GM21423 (cell line): ENCODE measurements at regions not wholly inside any gene's neighbourhood (a gene's known extent, or its start where the extent isn't known, plus 50 kb on each side); places are given as distances from the start of the nearest gene placed in this dataset.
"Not testable (repeated sequence)": the region's sequence is repeated elsewhere in the genome, so short reads cannot be mapped to it uniquely, and the experiment has no call there.

Experiments used
- ATAC-seq: cut with Tn5 transposase; IDR thresholded peaks from one replicate; pipeline ENCODE4 v1.9.1; 2021; ENCODE audit warnings: mild to moderate bottlenecking, moderate library complexity; ENCODE audit not compliant: unreplicated experiment

DNA sequence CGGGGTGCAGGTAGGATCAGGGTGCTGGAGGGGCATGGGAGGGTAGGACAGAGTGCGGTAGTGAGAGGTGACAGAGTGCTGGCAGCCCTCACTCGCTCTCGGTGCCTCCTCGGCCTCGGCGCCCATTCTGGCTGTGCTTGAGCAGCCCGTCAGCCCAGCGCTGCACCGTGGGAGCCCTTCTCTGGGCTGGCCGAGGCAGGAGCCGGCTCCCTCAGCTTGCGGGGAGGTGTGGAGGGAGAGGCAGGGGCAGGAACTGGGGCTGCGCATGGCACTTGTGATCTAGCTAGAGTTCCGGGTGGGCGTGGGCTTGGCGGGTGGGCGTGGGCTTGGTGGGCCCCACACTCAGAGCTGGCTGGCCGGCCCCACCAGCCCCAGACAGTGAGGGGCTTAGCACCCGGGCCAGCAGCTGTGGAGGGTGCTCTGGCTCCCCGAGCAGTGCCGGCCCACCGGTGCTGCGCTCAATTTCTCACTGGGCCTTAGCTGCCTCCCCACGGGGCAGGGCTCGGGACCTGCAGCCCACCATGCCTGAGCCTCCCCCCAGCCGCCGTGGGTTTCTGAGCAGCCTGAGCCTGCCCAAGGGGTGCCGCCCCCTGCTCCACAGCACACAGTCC, 112.8 kb upstream of the DUSP22 start:
- ATAC-seq, result no peak

DNA sequence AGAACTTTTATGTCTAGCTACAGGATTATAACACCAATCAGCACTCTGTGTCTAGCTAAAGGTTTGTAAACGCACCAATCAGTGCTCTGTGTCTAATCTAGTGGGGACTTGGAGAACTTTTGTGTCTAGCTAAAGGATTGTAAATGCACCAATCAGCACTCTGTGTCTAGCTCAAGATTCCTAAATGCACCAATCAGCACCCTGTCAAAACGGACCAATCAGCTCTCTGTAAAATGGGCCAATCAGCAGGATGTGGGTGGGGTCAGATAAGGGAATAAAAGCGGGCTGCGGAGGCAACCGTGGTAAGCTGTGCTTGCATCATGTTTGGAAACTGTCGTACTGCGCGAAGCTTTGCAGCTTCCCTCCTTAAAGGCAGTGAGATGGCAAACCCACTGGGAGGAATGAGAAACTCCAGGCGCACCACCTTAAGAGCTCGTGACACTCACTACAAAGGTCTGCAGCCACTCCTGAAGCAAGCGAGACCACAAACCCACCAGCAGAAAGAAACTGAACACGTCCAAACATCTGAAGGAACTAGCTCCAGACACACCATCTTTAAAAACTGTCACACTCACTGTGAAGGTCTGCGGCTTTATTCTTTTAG, 112.1 kb upstream of the DUSP22 start:
- ATAC-seq, result not testable (repeated sequence)

DNA sequence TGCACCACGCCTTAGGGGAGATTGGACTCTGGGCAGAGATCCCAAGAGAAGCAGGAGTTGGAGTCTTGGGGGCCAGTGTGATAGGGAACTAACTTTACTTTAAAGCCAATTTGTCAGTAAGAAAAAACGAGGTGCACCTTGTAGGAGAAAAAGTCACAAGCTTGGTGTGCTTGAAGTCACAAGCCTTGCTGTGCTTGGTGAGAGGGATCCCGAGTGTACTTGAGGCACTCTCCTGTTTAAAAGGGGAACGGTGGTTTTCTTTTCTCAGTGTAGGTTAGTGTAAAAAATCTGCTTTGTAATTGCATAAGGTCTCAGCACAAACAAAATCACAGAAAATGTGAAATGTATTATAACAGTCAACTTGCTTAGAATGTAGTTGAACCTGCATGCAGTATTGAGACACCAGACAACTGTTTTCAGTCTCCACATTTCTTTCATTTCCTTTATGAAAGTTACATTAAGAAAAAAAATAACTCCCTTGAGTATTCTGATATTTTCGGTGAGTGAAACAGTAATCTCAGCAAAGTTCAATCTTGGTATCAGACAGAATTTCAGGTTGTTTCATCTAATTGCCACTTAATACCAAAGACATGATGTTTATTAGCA, 111.1 kb upstream of the DUSP22 start:
- ATAC-seq, result peak; percentile 67

DNA sequence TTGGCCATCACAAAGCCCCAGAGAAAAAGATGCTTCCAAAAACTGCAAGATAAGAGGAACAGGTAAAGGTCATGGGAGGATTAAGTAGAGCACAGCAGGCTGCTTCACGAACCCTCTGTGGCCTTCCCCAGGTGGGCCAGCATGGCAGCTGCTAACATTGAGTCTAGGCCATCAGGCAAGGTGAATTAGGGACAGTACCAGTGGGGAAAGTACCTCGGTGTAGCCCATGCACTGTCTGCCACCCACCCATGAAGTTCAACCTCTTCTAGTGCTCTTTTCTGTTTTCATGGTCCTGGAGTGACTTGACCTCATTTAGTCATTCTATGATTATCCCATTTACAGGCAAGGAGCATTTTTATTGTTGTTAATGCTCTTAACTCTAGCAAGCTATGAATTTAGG, 108.6 kb upstream of the DUSP22 start:
- ATAC-seq, result no peak

DNA sequence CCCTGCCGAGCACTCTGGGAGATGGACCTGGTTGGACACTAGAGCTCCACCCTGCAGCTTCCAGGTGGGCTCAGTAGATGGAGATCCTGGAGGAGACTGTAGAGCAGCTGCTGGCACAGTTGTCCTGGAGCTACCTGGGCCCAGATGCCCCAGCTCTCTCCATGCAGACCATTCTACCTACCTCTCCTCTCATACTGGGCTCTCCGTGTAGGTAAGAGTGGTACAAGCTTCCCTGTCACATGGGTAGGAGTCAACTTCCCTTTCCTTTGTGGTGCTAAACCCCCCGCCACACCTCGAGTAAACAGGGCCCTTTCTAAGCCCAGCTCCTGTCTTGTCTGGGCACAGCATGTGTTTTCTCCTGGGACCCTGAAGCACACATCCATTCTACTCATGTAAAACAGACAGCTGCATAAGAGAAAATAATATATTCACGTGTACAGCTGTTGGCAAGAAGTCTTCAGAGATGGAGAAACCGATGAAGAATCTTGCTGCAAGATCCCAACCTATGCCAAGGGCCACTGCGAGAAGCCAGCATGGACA, 108.1 kb upstream of the DUSP22 start:
- ATAC-seq, result no peak

DNA sequence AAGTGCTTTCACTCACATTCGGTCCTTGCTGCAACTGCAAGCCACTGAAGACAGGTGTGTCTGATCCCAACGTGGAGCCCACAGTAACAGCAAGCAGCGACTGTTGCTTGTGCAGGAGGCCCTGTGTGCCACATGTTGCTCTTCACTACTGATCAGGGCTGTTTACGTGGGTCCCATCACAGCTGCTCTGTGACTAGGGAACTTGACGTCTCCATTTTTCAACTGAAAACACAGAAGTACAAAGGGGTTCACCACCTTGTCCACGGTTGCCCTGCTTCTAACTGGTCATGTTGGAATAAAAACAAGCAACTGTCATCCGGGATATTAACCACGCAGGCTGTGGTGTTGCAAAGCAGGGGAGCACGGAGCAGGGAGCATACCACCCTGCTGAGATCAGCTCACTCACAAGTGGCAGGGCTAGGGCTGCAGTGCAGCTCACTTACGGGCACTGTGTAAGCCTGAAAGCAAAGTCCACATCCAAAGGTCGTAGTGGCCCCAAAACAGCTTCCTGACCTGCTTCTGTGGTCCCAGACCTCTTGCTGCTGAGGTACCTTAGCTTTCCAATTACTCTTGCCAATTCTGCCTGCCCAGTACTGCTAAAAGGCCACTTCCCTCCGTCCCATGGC, 105.8 kb upstream of the DUSP22 start:
- ATAC-seq, result no peak

DNA sequence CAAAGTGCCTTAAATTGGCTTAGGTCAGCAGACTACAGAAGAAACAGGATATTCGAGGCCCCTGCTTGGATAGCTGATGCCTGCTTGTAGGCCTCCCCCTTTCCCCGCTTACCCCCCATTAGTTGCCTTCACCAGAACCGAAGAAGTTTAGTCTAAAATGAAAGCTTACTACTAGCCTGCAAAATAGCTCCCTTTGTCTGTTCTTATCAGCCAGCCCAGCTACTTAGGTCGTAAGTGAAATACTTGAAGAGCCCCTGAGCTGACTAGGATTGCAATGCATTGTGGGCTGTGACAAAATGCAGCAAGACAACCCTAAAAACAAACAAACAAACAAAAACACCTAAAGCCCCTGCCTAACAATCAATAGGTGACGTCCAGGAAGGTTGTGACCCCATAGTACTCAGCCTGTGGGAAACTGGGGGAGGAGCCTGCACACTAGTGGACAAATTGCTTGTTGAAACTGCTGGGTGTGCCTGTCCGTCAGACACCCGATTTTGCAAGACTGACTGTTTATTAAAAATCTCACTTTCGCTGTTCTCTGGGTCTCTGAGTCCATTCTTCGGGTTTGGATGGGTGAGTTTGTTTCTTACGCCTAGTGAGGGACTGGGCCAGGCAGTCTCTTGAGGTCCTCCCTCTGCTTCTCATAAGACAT, 105.0 kb upstream of the DUSP22 start:
- no peak for ATAC-seq

DNA sequence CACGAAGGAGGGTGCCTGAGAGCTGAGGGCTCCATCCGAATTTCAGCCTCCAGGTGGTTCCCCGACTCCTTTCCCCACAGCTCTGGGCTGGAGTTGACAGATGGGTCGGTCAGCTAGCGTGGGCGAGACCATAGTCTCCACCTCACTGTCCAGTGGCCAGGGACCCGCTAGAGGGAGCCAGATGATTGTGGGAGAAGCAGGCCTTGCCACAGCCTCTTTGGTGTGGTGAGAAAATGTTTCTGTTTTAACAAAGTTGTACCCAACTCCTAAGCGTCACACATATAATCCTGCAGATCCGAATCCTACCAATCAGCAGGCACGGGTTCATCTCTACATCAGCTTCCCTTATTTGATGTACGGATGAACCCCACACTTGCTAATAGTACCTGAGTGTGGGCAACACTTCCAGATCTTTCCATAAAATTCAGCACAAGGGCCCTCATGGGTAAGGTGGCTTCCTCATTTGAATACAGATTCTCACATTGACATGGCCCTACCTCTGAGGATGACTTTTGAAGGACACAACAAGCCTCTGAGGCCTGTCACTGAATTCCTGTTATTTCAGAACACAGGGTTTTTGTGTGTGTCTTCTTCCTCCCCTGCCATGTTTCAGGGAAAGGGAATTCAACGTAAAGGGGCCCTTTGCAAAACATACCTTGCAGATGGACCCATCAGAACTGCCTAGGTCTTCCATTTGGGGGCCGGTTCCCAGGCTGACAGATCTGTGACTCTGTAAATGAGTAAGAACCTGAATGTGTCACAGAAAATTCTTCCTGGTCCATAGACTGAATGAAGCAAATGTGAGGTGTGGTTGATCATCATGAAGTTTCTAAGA, 103.2 kb upstream of the DUSP22 start:
- peak; percentile 67 for ATAC-seq

DNA sequence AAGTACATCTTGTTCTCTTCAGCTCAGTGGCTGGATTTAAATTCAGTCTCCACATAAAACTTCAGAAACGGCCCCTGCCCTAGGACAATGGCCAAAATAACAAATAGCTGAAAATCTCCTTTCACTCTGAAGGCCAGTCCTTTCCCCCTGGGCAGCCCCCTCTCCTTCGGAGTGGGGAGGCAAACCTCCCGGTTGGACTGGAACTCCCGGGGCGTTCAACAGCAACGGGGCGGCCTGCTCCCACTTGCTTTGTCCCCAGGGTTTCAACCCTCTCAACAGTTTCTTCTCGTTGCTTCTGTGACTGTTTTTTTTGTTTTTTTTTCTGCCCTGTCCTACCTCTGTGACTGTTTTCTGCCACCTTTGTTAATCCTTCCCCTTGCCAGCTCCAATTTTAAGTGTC, 102.6 kb upstream of the DUSP22 start:
- no peak for ATAC-seq

DNA sequence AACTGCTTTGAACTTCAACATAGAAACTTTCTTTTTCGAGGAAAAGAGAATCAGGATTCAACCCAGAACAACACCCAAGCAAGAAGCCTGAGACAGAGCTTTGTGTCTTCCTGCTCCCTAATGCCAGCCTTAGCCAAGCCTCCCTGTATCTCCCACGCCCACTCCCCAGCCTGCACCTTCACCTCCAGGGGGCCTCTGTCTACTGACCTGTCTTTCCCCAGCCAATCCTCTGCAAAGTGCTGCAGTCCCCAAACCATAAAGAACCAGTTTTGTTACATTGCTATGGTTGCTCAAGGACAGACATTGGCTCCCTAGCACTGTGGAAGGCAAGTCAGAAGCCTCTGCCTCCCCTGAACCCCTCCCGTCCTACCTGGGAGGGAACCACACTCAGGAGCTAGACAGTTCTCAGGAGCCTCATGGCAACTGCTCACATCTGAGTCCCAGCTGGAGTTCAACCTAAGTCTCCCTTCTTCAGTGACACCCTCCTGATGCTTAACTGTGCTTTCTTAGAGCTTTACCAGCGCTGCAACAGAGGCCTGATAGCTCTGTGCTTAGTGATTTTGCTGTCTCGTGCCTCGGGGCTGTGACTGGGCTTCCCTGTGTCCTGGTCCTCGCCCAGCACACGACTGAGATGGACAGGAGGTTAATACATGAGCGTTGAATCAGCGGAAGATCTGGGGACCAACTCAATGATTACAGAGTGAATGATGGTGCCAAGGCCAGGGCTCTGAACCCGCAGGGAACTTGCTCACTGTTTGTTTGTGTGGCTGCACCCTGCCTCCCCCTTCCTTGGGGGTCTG, 101.5 kb upstream of the DUSP22 start:
- no peak for ATAC-seq

DNA sequence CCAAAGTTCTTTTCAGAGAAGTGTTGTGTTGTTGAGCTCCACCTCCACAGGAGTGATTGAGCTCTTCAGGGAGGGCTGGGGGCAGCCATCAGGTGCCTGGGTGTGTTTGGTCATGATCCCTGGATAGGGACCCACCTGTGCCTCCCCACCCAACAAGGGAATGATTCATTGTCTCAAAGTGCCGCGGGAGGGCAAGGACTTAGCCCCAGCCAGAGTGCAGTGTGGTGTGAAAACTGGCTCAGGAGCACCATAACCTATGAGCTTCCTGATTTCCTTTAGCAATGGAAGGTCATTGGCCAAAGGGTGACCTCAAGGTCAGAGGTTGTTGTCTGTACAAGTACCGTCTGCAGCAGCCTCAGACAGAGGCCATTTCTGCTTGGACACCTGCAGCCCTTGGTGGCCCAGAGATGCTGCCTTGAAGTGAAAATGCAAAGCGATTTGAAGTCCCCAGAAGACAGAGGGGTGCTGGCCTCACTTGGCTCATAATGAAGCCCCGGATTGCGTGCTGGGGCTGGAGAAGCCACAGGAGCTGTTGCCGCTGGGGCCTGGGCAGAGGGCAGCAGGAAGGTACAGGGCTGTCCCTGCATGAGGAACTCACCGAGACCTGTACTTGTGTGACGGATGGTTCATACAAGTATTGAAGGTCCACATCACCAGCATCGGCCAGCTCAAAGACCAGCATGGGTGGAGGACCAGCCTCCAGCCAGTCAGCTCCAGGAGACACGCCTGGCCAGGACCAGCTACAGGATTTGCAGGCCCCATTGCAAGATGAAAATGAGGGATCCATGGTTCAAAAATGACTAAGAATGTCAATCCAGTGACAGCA, 100.6 kb upstream of the DUSP22 start:
- no peak for ATAC-seq

DNA sequence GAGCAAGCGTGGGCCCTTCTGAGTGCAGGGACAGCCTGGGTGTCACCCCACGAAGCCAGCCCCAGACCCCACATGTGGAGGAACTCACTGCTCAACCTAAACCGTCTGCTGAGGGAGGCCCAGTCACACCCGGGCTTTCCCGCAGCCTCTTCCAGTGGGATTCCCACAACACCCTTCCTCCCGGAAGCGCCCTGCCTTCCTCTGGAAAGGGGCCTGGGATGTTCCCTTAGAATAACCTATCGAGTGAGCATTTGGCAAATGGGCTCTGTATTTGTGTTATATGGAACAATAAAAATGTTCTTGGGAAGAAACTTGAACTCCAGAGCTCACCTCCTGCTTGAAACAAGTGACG, 100.0 kb upstream of the DUSP22 start:
- no peak for ATAC-seq

DNA sequence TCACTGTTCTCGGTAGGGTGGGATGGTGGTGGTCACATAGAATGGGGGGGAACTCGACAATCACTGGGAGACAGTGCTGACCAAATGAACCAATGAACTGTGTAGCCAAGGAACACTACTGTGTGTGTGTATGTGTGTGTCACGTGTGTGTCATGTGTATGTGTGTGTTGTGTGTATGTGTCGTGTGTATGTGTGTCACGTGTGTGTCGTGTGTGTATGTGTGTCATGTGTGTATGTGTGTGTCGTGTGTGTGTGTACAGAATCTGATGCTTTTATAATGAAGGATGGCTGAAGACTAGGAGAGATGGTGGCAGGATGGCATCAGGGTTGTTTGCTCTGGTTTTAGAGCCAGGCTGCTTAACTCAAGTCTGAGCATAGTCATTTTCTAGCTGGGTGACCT, 99.1 kb upstream of the DUSP22 start:
- ATAC-seq, result no peak

DNA sequence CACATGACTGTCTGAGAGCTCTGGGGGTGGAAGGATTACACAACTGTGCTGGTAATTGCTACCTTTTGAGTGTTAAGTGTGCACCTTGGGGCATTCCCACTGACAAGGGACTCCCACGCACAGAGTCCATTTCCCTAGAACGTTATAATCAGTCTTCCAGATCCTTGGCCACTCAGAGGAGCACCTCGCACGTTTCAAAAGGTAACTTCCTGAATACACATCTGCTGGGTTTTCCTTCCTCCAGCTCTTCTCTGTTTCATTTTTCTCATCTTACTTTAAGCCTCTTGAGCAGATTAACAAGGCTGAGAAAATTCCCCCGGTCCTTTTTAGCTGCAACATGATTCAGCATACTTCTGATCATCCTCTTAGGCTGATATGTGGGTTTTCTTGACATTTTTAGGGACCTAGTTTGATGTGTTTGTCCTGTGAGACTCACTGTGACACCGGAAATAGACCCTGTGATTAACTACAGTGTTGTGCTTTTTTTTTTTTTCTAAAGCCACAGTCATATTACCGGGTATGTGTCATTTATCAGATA, 98.4 kb upstream of the DUSP22 start:
- ATAC-seq, result peak; percentile 28

DNA sequence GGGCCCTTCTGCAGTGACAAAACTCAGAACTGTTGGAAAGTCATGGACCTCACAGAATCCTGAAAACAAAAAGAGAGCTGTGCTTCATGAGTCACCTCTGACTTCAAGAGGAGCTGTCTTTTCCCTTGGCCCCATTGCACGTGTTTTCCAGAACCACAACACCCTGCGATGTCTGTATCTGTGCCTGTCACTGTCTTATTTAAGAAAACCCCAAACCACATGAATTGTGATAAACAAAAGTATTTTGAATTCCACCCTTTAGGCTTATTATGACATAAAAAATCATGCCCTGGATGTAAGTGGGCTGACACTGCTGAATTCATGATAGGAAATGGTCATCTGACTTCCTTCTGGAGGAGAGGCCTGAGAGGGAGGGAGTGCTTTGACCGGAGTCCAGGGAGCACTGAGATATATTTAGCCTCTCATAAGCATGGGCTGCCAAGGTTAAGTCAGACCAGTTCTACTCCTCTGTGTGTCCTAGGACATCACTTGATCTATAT, 96.4 kb upstream of the DUSP22 start:
- ATAC-seq, result no peak

DNA sequence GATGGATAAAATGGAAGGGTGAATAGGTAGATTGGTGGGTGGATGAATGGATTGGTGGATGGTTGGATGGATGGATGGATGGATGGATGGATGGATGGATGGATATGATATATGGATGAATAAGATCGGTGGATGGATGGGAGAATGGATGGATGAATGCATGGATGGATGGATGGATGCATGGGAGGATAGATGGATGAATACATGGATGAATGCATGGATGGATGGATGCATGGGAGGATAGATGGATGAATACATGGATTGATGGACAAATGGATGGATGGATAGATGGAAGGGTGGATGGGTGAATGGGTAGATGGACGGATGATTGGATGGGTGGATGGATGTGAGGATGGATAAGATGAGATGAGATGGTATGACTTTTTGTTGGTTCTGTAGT, 95.7 kb upstream of the DUSP22 start:
- ATAC-seq, result no peak

DNA sequence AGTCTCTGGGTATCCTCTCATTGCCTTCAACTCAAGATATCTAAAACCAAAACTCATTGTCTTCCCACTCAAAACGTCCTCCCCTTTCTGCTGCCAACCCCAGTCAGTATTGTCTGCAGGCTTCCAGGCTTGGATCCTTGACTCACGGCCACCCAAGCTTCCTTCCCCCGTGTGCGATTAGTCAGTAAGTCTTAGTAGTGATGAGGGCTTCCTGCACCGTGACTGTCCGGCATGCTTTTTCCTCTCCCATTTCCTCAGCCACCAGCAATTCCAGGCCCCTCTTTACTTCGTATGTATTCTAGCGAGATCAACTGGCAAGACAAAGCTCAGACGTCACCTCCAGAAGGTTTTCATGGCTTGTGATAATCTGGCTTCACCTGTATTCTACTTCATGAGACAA, 88.6 kb upstream of the DUSP22 start:
- ATAC-seq, result no peak

DNA sequence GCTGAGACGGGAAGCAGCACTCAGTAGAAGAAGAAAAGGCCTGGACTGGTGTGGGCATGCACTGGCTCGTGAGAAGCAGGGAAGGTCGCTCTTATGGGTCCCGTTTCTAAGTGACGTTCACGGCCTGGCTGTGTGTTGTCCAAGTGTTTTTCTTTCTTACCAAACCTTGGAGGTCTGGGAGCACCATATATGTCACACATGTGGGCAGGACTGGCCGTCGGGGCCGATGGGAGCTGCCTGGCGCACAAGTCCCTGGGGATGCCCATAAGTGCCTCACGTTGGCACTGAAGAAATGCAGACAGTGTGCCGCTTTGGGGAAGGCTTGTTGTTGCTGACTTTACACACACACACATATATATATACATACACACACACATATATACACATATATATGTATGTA, 86.0 kb upstream of the DUSP22 start:
- no peak for ATAC-seq

DNA sequence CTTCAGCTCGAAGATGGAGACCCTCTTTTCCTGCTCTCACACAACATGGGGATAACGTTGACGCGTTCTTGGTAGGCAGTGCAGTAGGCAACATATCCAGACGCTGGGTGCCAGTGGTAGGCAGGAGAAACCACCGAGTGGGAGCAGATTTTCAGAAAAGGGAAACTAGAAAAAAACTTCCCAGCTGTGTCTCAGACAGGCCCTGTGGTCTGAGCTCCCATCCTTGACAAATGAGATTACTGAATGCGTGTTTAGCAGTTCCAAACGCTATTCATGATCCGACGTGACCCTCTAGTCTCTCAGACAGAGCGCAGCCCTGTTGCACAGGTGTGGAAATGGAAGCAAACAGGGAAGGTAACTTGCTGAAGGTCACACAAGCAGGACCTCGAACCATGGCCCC, 83.9 kb upstream of the DUSP22 start:
- no peak for ATAC-seq
